Renal pelvis (tissue), 1 donor: ENCODE measurements at regions not wholly inside any gene's neighbourhood (a gene's known extent, or its start where the extent isn't known, plus 50 kb on each side); places are given as distances from the start of the nearest gene placed in this dataset.
"Not testable (repeated sequence)": the region's sequence is repeated elsewhere in the genome, so short reads cannot be mapped to it uniquely, and the experiment has no call there.

Source experiments
- DNase-seq: peaks from one replicate; pipeline ENCODE4 v3.0.0-alpha.2; 2013

- no peak for DNase-seq
These were observed 466.7 kb upstream of the MYT1L start for GRCh38 chr2:2797797-2798196.

- no peak for DNase-seq
These were observed 465.1 kb upstream of the MYT1L start for GRCh38 chr2:2796207-2796606.

GRCh38 chr2:2795438-2796091 is 464.5 kb upstream of the MYT1L start:
- no peak for DNase-seq

- DNase-seq, result no peak
These were observed 463.0 kb upstream of the MYT1L start for GRCh38 chr2:2793925-2794560.

- DNase-seq, result no peak
These were observed 462.4 kb upstream of the MYT1L start for GRCh38 chr2:2793514-2793913.

- no peak for DNase-seq
These were observed 460.5 kb upstream of the MYT1L start for GRCh38 chr2:2791606-2792005.

- DNase-seq, result no peak
These were observed 460.0 kb upstream of the MYT1L start for GRCh38 chr2:2791031-2791430.

GRCh38 chr2:2788076-2788475 is 457.0 kb upstream of the MYT1L start:
- no peak for DNase-seq

GRCh38 chr2:2787301-2787907 is 456.3 kb upstream of the MYT1L start:
- DNase-seq, result no peak

GRCh38 chr2:2782007-2782406 is 450.9 kb upstream of the MYT1L start:
- no peak for DNase-seq

- no peak for DNase-seq
These were observed 448.7 kb upstream of the MYT1L start for GRCh38 chr2:2779727-2780126.

- DNase-seq, result no peak
These were observed 446.8 kb upstream of the MYT1L start for GRCh38 chr2:2777876-2778275.

GRCh38 chr2:2777213-2777612 is 446.1 kb upstream of the MYT1L start:
- no peak for DNase-seq

- no peak for DNase-seq
These were observed 443.9 kb upstream of the MYT1L start for GRCh38 chr2:2775018-2775417.

- DNase-seq, result no peak
These were observed 442.6 kb upstream of the MYT1L start for GRCh38 chr2:2773692-2774091.

GRCh38 chr2:2773080-2773479 is 442.0 kb upstream of the MYT1L start:
- DNase-seq, result not testable (repeated sequence)

- no peak for DNase-seq
These were observed 440.8 kb upstream of the MYT1L start for GRCh38 chr2:2771721-2772411.

GRCh38 chr2:2769481-2770431 is 438.7 kb upstream of the MYT1L start:
- peak; percentile 62 for DNase-seq

- no peak for DNase-seq
These were observed 437.4 kb upstream of the MYT1L start for GRCh38 chr2:2768476-2768875.

GRCh38 chr2:2767837-2768236 is 436.8 kb upstream of the MYT1L start:
- no peak for DNase-seq

- DNase-seq, result no peak
These were observed 434.9 kb upstream of the MYT1L start for GRCh38 chr2:2765839-2766495.
